ENCODE measurements at regions not wholly inside any gene's neighbourhood (a gene's known extent, or its start where the extent isn't known, plus 50 kb on each side); places are given as distances from the start of the nearest gene placed in this dataset.

DNA sequence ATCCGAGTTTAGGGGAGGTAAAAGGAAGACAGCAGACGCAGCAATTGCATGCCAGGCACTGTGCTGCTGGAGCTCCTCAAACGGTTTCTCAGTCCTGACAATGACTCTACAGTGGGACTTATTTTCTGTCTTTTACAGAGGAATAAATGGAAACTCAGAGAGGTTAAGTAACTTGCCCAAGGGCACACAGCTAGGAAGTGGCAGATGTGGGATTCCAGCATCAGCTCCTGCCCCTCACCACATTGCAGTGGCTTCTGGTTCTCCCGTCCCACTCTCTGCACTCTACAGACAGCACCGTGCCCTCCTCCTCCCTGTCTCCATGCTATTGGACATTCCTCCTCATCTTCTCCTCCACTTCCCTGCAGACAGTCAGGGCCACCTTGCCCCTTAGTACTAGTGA is 74.2 kb upstream of the KSR1 start:
- TF ChIP-seq, protein P1, sequence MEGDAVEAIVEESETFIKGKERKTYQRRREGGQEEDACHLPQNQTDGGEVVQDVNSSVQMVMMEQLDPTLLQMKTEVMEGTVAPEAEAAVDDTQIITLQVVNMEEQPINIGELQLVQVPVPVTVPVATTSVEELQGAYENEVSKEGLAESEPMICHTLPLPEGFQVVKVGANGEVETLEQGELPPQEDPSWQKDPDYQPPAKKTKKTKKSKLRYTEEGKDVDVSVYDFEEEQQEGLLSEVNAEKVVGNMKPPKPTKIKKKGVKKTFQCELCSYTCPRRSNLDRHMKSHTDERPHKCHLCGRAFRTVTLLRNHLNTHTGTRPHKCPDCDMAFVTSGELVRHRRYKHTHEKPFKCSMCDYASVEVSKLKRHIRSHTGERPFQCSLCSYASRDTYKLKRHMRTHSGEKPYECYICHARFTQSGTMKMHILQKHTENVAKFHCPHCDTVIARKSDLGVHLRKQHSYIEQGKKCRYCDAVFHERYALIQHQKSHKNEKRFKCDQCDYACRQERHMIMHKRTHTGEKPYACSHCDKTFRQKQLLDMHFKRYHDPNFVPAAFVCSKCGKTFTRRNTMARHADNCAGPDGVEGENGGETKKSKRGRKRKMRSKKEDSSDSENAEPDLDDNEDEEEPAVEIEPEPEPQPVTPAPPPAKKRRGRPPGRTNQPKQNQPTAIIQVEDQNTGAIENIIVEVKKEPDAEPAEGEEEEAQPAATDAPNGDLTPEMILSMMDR (IDR thresholded peaks at IDR 0.05; ENCODE audit: borderline replicate concordance, control extremely low read depth, extremely low read depth, insufficient read depth, missing control alignments): no peak
- no peak for DNase-seq (ENCODE audit: low spot score)
- in situ Hi-C loops (cut with MboI; ENCODE audit: low sequenced_read_pairs, unreplicated experiment): no loop called here

DNA sequence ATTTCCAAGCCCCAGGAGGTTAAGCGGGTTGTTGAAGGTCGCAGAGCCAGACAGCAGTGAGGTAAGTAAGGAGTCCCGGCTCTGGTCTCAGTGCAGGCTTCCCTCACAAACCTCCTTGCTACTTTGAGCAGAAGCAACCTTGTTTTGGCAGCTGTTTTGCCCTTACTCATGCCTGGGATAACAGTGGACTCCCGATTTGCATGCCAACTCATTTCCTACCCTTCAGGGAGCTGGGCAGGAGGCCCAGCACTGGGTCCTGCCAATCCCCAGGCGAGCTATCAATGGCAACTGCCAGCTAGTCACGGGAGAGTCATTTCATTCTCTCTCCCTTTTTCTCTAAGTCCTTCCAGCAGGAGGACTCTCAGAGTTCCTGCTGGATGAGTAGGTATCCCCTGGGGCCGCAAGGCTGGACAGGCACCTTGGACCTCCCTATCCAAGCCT is 72.0 kb upstream of the KSR1 start:
- no peak for DNase-seq (ENCODE audit: low spot score)
- TF ChIP-seq, protein P1 (IDR thresholded peaks at IDR 0.05; ENCODE audit: borderline replicate concordance, control extremely low read depth, extremely low read depth, insufficient read depth, missing control alignments): no peak
- in situ Hi-C loops (cut with MboI; ENCODE audit: low sequenced_read_pairs, unreplicated experiment): no loop called here

DNA sequence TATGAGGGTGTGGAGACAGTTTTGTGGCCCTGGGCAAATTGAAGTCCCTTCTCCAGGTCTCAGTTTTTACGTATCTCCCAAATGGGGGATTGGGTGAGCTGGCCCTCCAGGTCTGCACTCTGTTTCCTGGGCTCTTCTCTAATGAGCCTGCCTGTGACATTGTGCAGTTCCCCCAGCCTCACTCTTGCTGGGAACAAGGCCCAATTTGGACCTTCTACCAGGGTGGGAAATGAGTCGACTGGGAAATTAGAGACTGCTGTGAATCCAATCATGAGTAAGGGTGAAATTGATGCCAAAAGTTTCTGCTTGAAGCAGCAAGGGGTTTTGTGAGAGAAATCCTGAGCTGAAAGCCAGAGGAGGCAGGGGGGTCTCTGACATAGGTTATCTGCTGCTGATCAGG is 71.5 kb upstream of the KSR1 start:
- DNase-seq (ENCODE audit: low spot score): no peak
- in situ Hi-C loops (cut with MboI; ENCODE audit: low sequenced_read_pairs, unreplicated experiment): no loop called here
- TF ChIP-seq, protein P1 (IDR thresholded peaks at IDR 0.05; ENCODE audit: borderline replicate concordance, control extremely low read depth, extremely low read depth, insufficient read depth, missing control alignments): no peak

DNA sequence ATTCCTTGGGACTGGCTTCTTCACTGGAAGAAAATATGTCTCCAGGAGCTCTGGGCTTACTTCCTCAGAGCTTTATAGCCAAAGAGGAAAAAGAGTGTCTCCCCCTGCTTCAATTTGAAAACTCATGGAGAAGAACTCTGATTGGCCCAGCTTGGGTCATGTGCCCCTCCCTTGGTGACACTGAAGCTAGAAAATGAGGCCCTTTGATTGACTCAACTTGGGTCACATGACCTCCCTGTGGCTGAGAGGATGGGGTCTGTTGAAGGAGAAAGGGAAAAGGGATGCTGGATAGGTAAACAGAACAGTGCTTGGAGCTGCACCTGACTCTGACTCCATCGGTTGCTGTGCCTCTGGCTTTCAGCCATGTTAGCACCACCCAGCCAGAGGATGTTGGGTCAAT is 70.6 kb upstream of the KSR1 start:
- DNase-seq (ENCODE audit: low spot score): no peak
- TF ChIP-seq, protein P1 (IDR thresholded peaks at IDR 0.05; ENCODE audit: borderline replicate concordance, control extremely low read depth, extremely low read depth, insufficient read depth, missing control alignments): no peak
- in situ Hi-C loops (cut with MboI; ENCODE audit: low sequenced_read_pairs, unreplicated experiment): no loop called here

DNA sequence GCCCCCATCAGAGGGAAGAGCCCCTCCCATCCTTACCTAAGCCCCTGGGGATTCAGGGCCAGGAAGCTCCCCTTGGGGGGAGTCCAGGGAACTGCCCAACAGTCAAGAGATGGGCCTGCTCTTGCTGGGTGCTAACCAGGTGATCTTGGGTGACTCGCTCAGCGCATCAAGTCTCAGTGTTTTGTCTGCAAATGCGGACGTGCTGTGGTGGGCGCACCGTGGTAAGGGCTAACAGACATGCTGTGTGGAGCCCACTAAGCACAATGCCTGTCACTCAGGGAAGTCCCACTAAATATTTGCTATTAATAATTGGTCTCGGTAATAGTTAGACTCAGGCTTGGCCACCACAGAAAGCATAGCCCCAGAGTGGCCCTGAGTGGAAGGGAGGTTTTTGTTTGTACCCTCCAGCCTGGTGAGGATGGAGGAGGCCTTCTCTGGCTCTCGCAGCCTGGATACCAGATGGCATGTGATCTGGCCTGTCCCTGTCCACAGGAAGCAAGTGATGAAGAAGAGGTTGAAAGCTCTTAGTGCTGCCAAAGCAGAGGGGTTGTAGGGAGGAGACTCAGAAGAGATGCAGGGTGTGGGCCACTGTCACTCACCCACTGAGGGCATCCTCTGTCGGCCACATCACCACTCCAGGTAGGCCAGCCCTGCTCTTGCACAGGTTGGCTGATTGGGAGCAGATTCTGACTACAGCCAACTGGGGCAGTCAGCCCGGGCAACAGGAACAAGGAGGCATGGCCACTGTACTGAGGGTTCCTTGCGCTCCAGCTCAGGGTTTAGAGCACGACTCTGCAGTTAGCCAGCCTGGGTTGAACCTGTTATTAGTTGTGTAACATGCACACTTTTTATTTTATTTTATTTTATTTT is 69.8 kb upstream of the KSR1 start:
- in situ Hi-C loops (cut with MboI; ENCODE audit: low sequenced_read_pairs, unreplicated experiment): no loop called here
- no peak for DNase-seq (ENCODE audit: low spot score)
- TF ChIP-seq, protein P1 (IDR thresholded peaks at IDR 0.05; ENCODE audit: borderline replicate concordance, control extremely low read depth, extremely low read depth, insufficient read depth, missing control alignments): no peak

DNA sequence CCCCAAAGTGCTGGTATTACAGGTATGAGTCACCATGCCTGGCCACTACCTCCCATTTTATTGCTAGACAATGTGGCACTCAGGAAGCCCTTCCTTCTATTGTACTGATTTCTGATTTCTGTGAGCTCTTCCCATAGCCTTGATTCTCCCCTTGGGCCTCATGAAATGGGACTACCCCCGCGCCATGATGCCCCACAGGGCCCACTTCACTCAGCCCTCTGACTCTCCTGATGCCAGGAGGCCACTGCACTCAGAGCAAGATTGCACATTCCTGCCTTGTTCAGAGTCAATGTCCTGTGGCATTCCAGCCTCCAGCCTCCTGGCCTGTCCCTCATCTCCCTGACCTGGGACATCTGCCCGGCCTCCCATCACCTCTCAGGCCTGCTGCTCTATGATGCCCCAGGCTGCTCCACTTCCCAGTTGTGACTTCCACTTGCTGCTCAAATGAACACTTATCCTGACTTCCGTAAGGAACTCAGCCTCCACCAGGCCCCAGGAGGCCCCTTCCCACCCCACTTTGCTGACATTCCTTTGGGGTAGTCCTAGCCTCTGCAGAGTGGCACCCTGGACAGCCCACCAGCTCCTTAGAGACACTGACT is 66.6 kb upstream of the KSR1 start:
- DNase-seq (ENCODE audit: low spot score): no peak
- TF ChIP-seq, protein P1 (IDR thresholded peaks at IDR 0.05; ENCODE audit: borderline replicate concordance, control extremely low read depth, extremely low read depth, insufficient read depth, missing control alignments): no peak
- in situ Hi-C loops (cut with MboI; ENCODE audit: low sequenced_read_pairs, unreplicated experiment): loop anchor here (10.0 kb wide), 2 partner anchors 55 to 105 kb away; no protein-coding TSS in a partner anchor

Measured in GM13976 (cell line).